Prostate gland (tissue), 2 donors: ENCODE measurements at regions not wholly inside any gene's neighbourhood (a gene's known extent, or its start where the extent isn't known, plus 50 kb on each side); places are given as distances from the start of the nearest gene placed in this dataset.

Experiments used
- DNase-seq: peaks from one replicate; pipeline ENCODE4 v3.0.0-alpha.2; 2019; ENCODE audit warnings: low spot score
- H3K27ac ChIP-seq, 2 donors: fragments of 200-600 bp; sonication (generic); 2 replicates each; pipeline ENCODE4 v1.5.1; 2017 to 2019
- H3K27me3 ChIP-seq: fragments of 200-600 bp; sonication (generic); replicated peaks from 2 replicates; pipeline ENCODE4 v1.5.1; 2019; ENCODE audit not compliant: insufficient read depth
- H3K36me3 ChIP-seq, 2 donors: fragments of 200-600 bp; sonication (generic); 1 replicate in 1 of 2; 2 replicates in 1 of 2; pipeline versions ENCODE4 v1.5.1 to v1.8.1; 2017 to 2019
- H3K4me1 ChIP-seq: fragments of 200-600 bp; sonication (generic); replicated peaks from 2 replicates; pipeline ENCODE4 v1.5.1; 2019
- H3K4me3 ChIP-seq, 2 donors: fragments of 200-600 bp; sonication (generic); 2 replicates each; pipeline ENCODE4 v1.5.1; 2017 to 2019
- H3K9me3 ChIP-seq: fragments of 200-600 bp; sonication (generic); 2 replicates; pipeline ENCODE4 v1.5.1; 2017
- CTCF ChIP-seq, 4 experiments: fragments of 200-600 bp in 2 of 4; fragments of 450-650 bp in 2 of 4; sonication (generic) in 2 of 4; IDR thresholded peaks; 1 replicate in 3 of 4; 2 replicates in 1 of 4; pipeline ENCODE4 v1.5.1; 2016 to 2019; ENCODE audit warnings: antibody characterized with exemption in 4 of 4, mild to moderate bottlenecking in 2 of 4, moderate library complexity in 2 of 4
- POLR2A ChIP-seq: fragments of 450-650 bp; IDR thresholded peaks from one replicate; pipeline ENCODE4 v1.6.1; 2016; ENCODE audit warnings: antibody characterized with exemption, mild to moderate bottlenecking
- POLR2AphosphoS5 ChIP-seq: sonication (generic); formaldehyde crosslinking; IDR thresholded peaks from one replicate; pipeline ENCODE4 v1.6.1; 2017; ENCODE audit warnings: antibody characterized with exemption
- WGBS: methylation state at CpG from one replicate; pipeline ENCODE4 v1.1.5; 2018; 5-methylcytosine and 5-hydroxymethylcytosine counted together
- intact Hi-C: fragments of 100-400 bp; cut with DNase I; formaldehyde crosslinking; loops from one replicate; pipeline ENCODE4 v1.14.2; 2022

- TF ChIP-seq CTCF (IDR thresholded peaks at IDR 0.05) (no peak), POLR2AphosphoS5 (no peak), POLR2A (no peak)
- no peak overlapping the region for H3K27ac ChIP-seq
- H3K4me1 ChIP-seq: peaks cover 3% of the 10 kb centered on the region
- H3K9me3 ChIP-seq: no peaks in the 10 kb centered on the region
- no peak for DNase-seq
- no peaks in the 10 kb centered on the region for H3K27me3 ChIP-seq
- intact Hi-C loops: no loop called here
- no peak overlapping the region for H3K4me3 ChIP-seq
- no peaks in the 10 kb centered on the region for H3K36me3 ChIP-seq
- 97% methylated on average over 2 of the region's 2 CpGs for WGBS
These were observed 244.6 kb upstream of the NT5C1B start for GRCh38 chr2:18833941-18834340.

- no peak overlapping the region for H3K4me3 ChIP-seq
- no peaks in the 10 kb centered on the region for H3K36me3 ChIP-seq
- TF ChIP-seq CTCF (IDR thresholded peaks at IDR 0.05) (no peak), POLR2A (no peak), POLR2AphosphoS5 (no peak)
- 63% methylated on average over 2 of the region's 2 CpGs for WGBS
- H3K27me3 ChIP-seq: no peaks in the 10 kb centered on the region
- no peak for DNase-seq
- no peak overlapping the region for H3K27ac ChIP-seq
- H3K9me3 ChIP-seq: no peaks in the 10 kb centered on the region
- peaks cover 3% of the 10 kb centered on the region for H3K4me1 ChIP-seq
- intact Hi-C loops: no loop called here
These were observed 242.6 kb upstream of the NT5C1B start for GRCh38 chr2:18831916-18832510.

GRCh38 chr2:18830962-18831361 is 241.6 kb upstream of the NT5C1B start:
- peak; percentile 24 for DNase-seq
- Histone ChIP-seq H3K4me1 (peaks cover 3% of the 10 kb centered on the region), H3K27ac (no peak overlapping the region), H3K9me3 (no peaks in the 10 kb centered on the region), H3K27me3 (no peaks in the 10 kb centered on the region), H3K4me3 (no peak overlapping the region), H3K36me3 (no peaks in the 10 kb centered on the region)
- WGBS: 69% methylated on average over 1 of the region's 1 CpG
- TF ChIP-seq CTCF (IDR thresholded peaks at IDR 0.05) (no peak), POLR2AphosphoS5 (peak; percentile 48)
- intact Hi-C loops: no loop called here

GRCh38 chr2:18829976-18830375 is 240.6 kb upstream of the NT5C1B start:
- H3K27me3 ChIP-seq: no peaks in the 10 kb centered on the region
- intact Hi-C loops: no loop called here
- H3K4me3 ChIP-seq: no peak overlapping the region
- no peak for DNase-seq
- H3K9me3 ChIP-seq: no peaks in the 10 kb centered on the region
- no peak overlapping the region for H3K27ac ChIP-seq
- 24% methylated on average over 1 of the region's 1 CpG for WGBS
- peaks cover 3% of the 10 kb centered on the region for H3K4me1 ChIP-seq
- no peak for TF ChIP-seq POLR2A
- no peak for TF ChIP-seq POLR2AphosphoS5
- no peak for TF ChIP-seq CTCF (IDR thresholded peaks at IDR 0.05)
- H3K36me3 ChIP-seq: no peaks in the 10 kb centered on the region

- intact Hi-C loops: no loop called here
- no peak overlapping the region for H3K27ac ChIP-seq
- no peaks in the 10 kb centered on the region for H3K9me3 ChIP-seq
- H3K27me3 ChIP-seq: no peaks in the 10 kb centered on the region
- TF ChIP-seq POLR2A (no peak), POLR2AphosphoS5 (peak; percentile 65)
- no peaks in the 10 kb centered on the region for H3K36me3 ChIP-seq
- WGBS: 20% methylated on average over 4 of the region's 4 CpGs
- peaks cover 3% of the 10 kb centered on the region for H3K4me1 ChIP-seq
- DNase-seq: peak; percentile 37
- H3K4me3 ChIP-seq: no peak overlapping the region
These were observed 240.0 kb upstream of the NT5C1B start for GRCh38 chr2:18829251-18829902.
